ENCODE measurements at regions not wholly inside any gene's neighbourhood (a gene's known extent, or its start where the extent isn't known, plus 50 kb on each side); places are given as distances from the start of the nearest gene placed in this dataset.
"Not testable (repeated sequence)": the region's sequence is repeated elsewhere in the genome, so short reads cannot be mapped to it uniquely, and the experiment has no call there.

GRCh38 chr2:107502539-107502938, 324.2 kb upstream of the RGPD4 start:
- no peak for DNase-seq

- DNase-seq = no peak
Measured at GRCh38 chr2:107511970-107512789, 314.5 kb upstream of the RGPD4 start.

GRCh38 chr2:107525406-107525805, 301.3 kb upstream of the RGPD4 start:
- no peak for DNase-seq

GRCh38 chr2:107529146-107529545, 297.5 kb upstream of the RGPD4 start:
- peak; percentile 71 for DNase-seq

GRCh38 chr2:107530046-107530445, 296.6 kb upstream of the RGPD4 start:
- no peak for DNase-seq

- DNase-seq = no peak
Measured at GRCh38 chr2:107534926-107535325, 291.8 kb upstream of the RGPD4 start.

GRCh38 chr2:107535905-107536689, 290.6 kb upstream of the RGPD4 start:
- DNase-seq = not testable (repeated sequence)

GRCh38 chr2:107542314-107542740, 284.4 kb upstream of the RGPD4 start:
- DNase-seq = peak; percentile 60

- no peak for DNase-seq
Measured at GRCh38 chr2:107543793-107544192, 282.9 kb upstream of the RGPD4 start.

GRCh38 chr2:107545066-107545465, 281.6 kb upstream of the RGPD4 start:
- no peak for DNase-seq

- DNase-seq = no peak
Measured at GRCh38 chr2:107545851-107546250, 280.8 kb upstream of the RGPD4 start.

- no peak for DNase-seq
Measured at GRCh38 chr2:107548216-107548615, 278.5 kb upstream of the RGPD4 start.

- DNase-seq = no peak
Measured at GRCh38 chr2:107553046-107553445, 273.6 kb upstream of the RGPD4 start.

- no peak for DNase-seq
Measured at GRCh38 chr2:107553539-107553938, 273.2 kb upstream of the RGPD4 start.

GRCh38 chr2:107556038-107556627, 270.6 kb upstream of the RGPD4 start:
- no peak for DNase-seq

GRCh38 chr2:107558295-107558694, 268.4 kb upstream of the RGPD4 start:
- DNase-seq = no peak

GRCh38 chr2:107569496-107569895, 257.2 kb upstream of the RGPD4 start:
- no peak for DNase-seq

- no peak for DNase-seq
Measured at GRCh38 chr2:107570876-107571275, 255.8 kb upstream of the RGPD4 start.

GRCh38 chr2:107572890-107573289, 253.8 kb upstream of the RGPD4 start:
- DNase-seq = not testable (repeated sequence)

GRCh38 chr2:107576991-107577390, 249.7 kb upstream of the RGPD4 start:
- DNase-seq = no peak

GRCh38 chr2:107582487-107582886, 244.2 kb upstream of the RGPD4 start:
- no peak for DNase-seq

GRCh38 chr2:107584577-107584976, 242.1 kb upstream of the RGPD4 start:
- no peak for DNase-seq

GRCh38 chr2:107585851-107586250, 240.8 kb upstream of the RGPD4 start:
- no peak for DNase-seq

GRCh38 chr2:107588181-107588580, 238.5 kb upstream of the RGPD4 start:
- DNase-seq = no peak
